IPS-20b (cell line): ENCODE measurements at regions not wholly inside any gene's neighbourhood (a gene's known extent, or its start where the extent isn't known, plus 50 kb on each side); places are given as distances from the start of the nearest gene placed in this dataset.

Source experiments
- H3K27ac ChIP-seq: one replicate; pipeline ENCODE4 v1.5.1; 2013; ENCODE audit warnings: low read length
- H3K27me3 ChIP-seq: 2 replicates; pipeline ENCODE4 v1.6.1; 2013; ENCODE audit warnings: mild to moderate bottlenecking, low read length, inconsistent platforms; ENCODE audit not compliant: insufficient read depth
- H3K36me3 ChIP-seq: 2 replicates; pipeline ENCODE4 v1.6.1; 2013; ENCODE audit warnings: low read depth, mild to moderate bottlenecking, inconsistent platforms, low read length, moderate library complexity; ENCODE audit not compliant: insufficient read depth
- H3K4me1 ChIP-seq: 2 replicates; pipeline ENCODE4 v1.6.1; 2013; ENCODE audit warnings: mild to moderate bottlenecking, control low read depth, inconsistent platforms, low read length, moderate library complexity; ENCODE audit not compliant: insufficient read depth
- H3K4me3 ChIP-seq: 2 replicates; pipeline ENCODE4 v1.5.1; 2013; ENCODE audit warnings: mild to moderate bottlenecking, low read length, inconsistent platforms
- H3K9ac ChIP-seq: 2 replicates; pipeline ENCODE4 v1.6.1; 2013; ENCODE audit warnings: low read depth, mild to moderate bottlenecking, inconsistent platforms, low read length, moderate library complexity
- H3K9me3 ChIP-seq: 2 replicates; pipeline ENCODE4 v1.6.1; 2013; ENCODE audit warnings: mild to moderate bottlenecking, low read depth, low read length, inconsistent platforms; ENCODE audit not compliant: insufficient read depth

GRCh38 chr21:26759731-26760130 is 85.5 kb downstream of the ADAMTS1 start:
- Histone ChIP-seq H3K27ac (no peak overlapping the region), H3K9ac (no peak overlapping the region), H3K36me3 (no peaks in the 10 kb centered on the region), H3K4me1 (no peaks in the 10 kb centered on the region), H3K4me3 (no peak overlapping the region), H3K27me3 (no peaks in the 10 kb centered on the region), H3K9me3 (no peaks in the 10 kb centered on the region)

DNA sequence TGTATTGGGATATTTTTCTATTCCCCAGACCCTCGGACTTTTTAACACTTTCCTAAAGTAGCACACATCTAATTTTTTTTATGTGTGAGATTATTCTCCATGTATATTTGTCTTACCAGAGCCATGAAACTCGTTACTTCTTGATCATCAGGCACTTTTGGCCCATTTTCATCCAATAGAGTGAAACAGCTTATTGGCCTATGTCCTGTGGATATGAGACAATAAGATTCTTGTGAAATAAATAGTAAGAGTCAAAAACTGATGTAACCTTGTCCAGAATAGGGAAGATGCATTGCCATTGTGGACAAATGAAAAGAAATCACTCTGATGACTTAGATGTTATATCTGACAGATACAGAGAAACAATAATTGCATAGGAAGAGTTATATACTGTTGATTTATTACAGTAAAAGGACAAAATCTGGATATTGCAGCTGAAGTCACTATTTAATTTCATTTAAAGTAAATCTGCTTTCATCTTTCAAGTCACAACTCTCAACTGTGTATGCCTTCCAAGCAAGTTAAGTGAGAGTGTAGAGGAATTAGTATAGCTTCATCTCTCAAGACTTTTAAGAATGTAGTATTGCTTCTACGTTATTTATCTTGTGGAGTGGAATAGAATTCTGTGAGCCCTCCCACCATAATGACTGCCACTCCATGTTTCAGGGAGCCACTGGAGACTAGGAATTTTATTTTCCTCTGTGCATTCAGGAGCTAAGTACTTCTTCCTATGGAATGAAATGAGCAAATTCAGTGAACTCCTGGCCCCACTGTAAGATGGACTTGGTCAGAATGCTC is 86.9 kb downstream of the ADAMTS1 start:
- Histone ChIP-seq H3K27ac (no peak overlapping the region), H3K27me3 (no peaks in the 10 kb centered on the region), H3K4me3 (no peak overlapping the region), H3K4me1 (no peaks in the 10 kb centered on the region), H3K9ac (no peak overlapping the region), H3K9me3 (no peaks in the 10 kb centered on the region), H3K36me3 (no peaks in the 10 kb centered on the region)

DNA sequence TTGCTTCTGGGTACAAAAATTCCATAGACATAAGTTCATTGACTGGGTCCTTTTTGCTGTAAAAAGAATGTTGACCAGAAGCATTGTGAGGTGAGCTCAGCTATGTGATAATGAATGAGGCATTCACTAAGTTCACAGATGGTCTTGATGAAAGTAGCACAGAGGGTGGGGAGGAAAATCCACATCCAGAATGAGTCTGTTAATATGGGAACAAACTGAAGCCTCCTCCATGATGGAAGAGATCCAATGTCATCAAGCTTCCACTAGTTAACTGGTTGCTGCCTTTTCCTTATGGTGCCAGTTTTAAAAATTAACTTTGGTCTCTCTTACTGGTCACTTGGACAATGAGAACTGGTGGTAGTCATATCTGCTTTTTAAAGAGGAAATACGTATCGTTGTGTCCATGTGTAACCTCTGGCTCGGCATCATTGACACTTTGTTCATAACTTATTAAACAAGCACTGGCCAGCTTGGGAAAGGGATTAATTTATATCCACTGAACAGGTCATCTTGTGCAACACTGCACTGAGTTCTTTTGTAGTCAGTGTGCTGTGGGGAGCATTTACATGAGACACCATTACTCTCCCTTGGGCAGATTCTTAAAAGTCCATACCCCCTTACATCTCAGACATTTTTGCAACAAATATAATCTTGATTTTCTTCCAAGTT is 88.6 kb downstream of the ADAMTS1 start:
- Histone ChIP-seq H3K4me3 (no peak overlapping the region), H3K9me3 (no peaks in the 10 kb centered on the region), H3K27ac (no peak overlapping the region), H3K9ac (no peak overlapping the region), H3K4me1 (no peaks in the 10 kb centered on the region), H3K27me3 (no peaks in the 10 kb centered on the region), H3K36me3 (no peaks in the 10 kb centered on the region)

DNA sequence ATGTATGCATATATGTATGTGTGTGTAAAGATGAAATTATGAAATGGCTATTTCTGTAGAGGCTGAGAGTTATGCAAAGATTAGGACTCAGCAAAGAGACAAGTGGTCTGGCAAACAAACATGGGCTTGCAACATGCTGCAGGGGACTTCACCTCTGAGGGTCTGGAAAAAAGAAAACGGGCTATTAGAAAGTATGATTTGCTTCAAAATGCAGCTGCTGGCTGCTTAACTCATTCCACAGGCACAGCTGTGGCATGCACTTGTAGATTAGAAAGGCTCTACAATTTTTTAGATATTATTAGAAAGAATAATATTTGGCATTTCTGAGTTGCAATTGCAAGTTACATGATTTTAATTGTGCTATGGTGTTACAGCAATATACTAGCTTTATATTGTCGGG is 90.4 kb downstream of the ADAMTS1 start:
- Histone ChIP-seq H3K36me3 (no peaks in the 10 kb centered on the region), H3K4me3 (no peak overlapping the region), H3K9me3 (no peaks in the 10 kb centered on the region), H3K27me3 (no peaks in the 10 kb centered on the region), H3K4me1 (no peaks in the 10 kb centered on the region), H3K9ac (no peak overlapping the region), H3K27ac (no peak overlapping the region)

DNA sequence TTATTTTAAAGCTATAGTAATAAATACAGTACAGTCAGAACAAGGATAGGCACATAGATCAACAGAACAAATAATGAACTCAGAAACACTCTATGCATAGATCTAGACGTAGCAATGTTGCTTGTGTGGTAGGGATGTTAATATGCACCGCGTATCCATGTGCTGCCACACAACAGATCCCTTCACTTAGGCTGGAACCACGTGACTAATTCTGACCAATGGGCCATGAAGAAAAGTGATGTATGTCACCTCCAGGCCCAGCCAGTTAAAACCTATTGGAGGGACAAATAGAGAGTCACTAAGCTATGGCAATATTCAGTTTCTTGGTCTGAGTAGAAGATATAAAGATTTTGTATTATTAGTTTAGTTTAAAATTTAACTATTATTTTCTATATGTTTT is 91.4 kb downstream of the ADAMTS1 start:
- no peak overlapping the region for H3K9ac ChIP-seq
- H3K4me3 ChIP-seq, result no peak overlapping the region
- no peaks in the 10 kb centered on the region for H3K27me3 ChIP-seq
- no peaks in the 10 kb centered on the region for H3K4me1 ChIP-seq
- H3K27ac ChIP-seq, result no peak overlapping the region
- no peaks in the 10 kb centered on the region for H3K36me3 ChIP-seq
- no peaks in the 10 kb centered on the region for H3K9me3 ChIP-seq

DNA sequence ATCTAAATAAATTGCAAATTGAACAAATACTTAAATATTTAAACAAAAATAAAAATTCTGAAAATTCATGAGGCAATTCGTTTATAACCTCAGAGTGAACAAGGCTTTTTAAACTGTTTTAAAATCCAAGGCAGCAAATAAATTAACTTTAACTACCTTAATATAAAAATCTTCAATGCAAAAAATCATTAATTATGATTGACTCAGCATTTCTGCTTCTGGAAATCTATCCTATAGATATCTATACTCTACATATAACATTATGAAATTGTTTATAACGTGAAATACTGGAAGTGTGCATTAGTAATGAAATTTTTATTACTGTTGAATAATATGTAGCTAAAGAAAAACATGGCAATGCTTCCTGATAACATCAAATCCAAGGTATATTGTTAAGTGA is 92.4 kb downstream of the ADAMTS1 start:
- no peak overlapping the region for H3K9ac ChIP-seq
- H3K36me3 ChIP-seq, result no peaks in the 10 kb centered on the region
- H3K27me3 ChIP-seq, result no peaks in the 10 kb centered on the region
- H3K4me3 ChIP-seq, result no peak overlapping the region
- no peaks in the 10 kb centered on the region for H3K4me1 ChIP-seq
- H3K9me3 ChIP-seq, result no peaks in the 10 kb centered on the region
- no peak overlapping the region for H3K27ac ChIP-seq

- Histone ChIP-seq H3K9ac (no peak overlapping the region), H3K4me1 (no peaks in the 10 kb centered on the region), H3K4me3 (no peak overlapping the region), H3K27ac (no peak overlapping the region), H3K27me3 (no peaks in the 10 kb centered on the region), H3K9me3 (no peaks in the 10 kb centered on the region), H3K36me3 (no peaks in the 10 kb centered on the region)
Observed at GRCh38 chr21:26751305-26751704, 93.9 kb downstream of the ADAMTS1 start.

DNA sequence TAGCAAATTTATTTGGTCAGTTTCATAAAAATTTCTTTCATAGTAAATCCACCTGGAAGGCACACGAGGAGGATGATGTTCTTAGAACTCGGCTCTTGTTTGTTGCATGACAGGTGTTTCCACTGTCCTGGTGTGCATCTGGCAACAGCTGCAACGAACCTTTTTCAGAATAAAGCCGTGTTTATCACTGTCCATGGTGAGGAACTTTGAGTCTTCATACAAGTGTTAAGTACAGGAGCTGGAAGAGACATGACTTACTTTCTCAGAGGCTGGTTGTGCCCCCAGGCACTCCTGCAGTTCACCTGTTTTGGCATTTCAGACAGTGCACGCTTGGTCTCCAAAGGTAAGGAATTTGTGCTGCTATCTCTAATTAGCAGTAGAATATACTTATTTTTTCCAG is 97.1 kb downstream of the ADAMTS1 start:
- H3K4me1 ChIP-seq, result no peaks in the 10 kb centered on the region
- H3K36me3 ChIP-seq, result no peaks in the 10 kb centered on the region
- H3K4me3 ChIP-seq, result no peak overlapping the region
- no peak overlapping the region for H3K9ac ChIP-seq
- no peaks in the 10 kb centered on the region for H3K9me3 ChIP-seq
- H3K27me3 ChIP-seq, result no peaks in the 10 kb centered on the region
- no peak overlapping the region for H3K27ac ChIP-seq

- Histone ChIP-seq H3K27ac (no peak overlapping the region), H3K36me3 (no peaks in the 10 kb centered on the region)
Observed at GRCh38 chr21:26747216-26747615, 98.0 kb downstream of the ADAMTS1 start.

DNA sequence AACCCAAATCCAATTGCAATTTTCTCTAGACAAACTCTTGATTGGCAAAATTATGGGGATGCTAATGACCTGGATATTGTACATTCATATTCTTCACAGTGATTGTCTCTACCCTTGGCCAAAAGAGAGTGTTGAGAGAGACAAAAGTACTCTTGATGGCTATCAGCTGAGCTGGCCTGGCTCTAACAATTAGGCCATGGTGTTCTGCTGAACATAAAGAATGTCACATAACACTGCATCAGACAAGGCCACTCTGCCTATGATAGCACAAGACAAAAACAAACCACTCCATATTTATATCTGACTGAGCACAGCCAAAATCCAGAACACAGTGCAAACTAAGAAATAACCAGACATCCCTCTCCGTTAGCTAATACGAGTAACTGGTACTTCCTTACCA is 101.7 kb downstream of the ADAMTS1 start:
- Histone ChIP-seq H3K9me3 (no peaks in the 10 kb centered on the region), H3K27ac (no peak overlapping the region), H3K27me3 (no peaks in the 10 kb centered on the region)

More at GRCh38 chr21:26747216-26747615, 98.0 kb downstream of the ADAMTS1 start:
- Histone ChIP-seq H3K9ac (no peak overlapping the region), H3K27me3 (no peaks in the 10 kb centered on the region), H3K4me1 (no peaks in the 10 kb centered on the region), H3K9me3 (no peaks in the 10 kb centered on the region), H3K4me3 (no peak overlapping the region)

DNA sequence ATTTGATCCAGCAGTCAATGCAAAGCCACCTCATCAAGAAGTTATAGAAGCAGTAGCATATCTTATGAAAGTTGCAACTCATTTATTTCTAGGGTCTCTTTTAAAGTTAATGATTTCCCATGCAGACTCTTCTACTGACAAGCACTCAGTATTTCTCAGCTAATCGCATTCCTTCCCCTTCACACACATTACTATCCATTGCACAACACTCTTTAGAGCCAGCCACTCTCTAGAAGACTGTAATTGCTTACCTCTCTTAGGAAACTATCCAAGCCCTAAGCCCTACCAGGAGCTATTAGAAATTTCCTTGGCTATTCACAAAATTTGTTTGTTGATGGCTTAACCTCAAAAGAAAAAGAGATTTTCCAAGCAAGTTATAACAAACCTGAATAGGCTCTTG is 106.0 kb downstream of the ADAMTS1 start:
- Histone ChIP-seq H3K36me3 (no peaks in the 10 kb centered on the region), H3K27me3 (no peaks in the 10 kb centered on the region), H3K9me3 (no peaks in the 10 kb centered on the region), H3K27ac (no peak overlapping the region), H3K9ac (no peak overlapping the region), H3K4me1 (peaks cover 7% of the 10 kb centered on the region; the same call in 1 of the 2 replicates), H3K4me3 (no peak overlapping the region)

More for the DNA sequence above, 101.7 kb downstream of the ADAMTS1 start:
- no peaks in the 10 kb centered on the region for H3K4me1 ChIP-seq
- H3K4me3 ChIP-seq, result no peak overlapping the region
- no peak overlapping the region for H3K9ac ChIP-seq
- no peaks in the 10 kb centered on the region for H3K36me3 ChIP-seq

GRCh38 chr21:26736449-26736848 is 108.8 kb downstream of the ADAMTS1 start:
- H3K9me3 ChIP-seq, result no peaks in the 10 kb centered on the region
- no peak overlapping the region for H3K27ac ChIP-seq
- no peak overlapping the region for H3K9ac ChIP-seq
- H3K27me3 ChIP-seq, result no peaks in the 10 kb centered on the region
- H3K36me3 ChIP-seq, result no peaks in the 10 kb centered on the region
- no peak overlapping the region for H3K4me3 ChIP-seq
- H3K4me1 ChIP-seq, result peaks cover 18% of the 10 kb centered on the region
